NCI-H2227 (cell line): ENCODE measurements at regions not wholly inside any gene's neighbourhood (a gene's known extent, or its start where the extent isn't known, plus 50 kb on each side); places are given as distances from the start of the nearest gene placed in this dataset.
"Not testable (repeated sequence)": the region's sequence is repeated elsewhere in the genome, so short reads cannot be mapped to it uniquely, and the experiment has no call there.

Source experiments
- DNase-seq: peaks from one replicate; lab custom pipeline; 2025; ENCODE audit not compliant: unreplicated experiment; lab: John Stamatoyannopoulos, UW

DNA sequence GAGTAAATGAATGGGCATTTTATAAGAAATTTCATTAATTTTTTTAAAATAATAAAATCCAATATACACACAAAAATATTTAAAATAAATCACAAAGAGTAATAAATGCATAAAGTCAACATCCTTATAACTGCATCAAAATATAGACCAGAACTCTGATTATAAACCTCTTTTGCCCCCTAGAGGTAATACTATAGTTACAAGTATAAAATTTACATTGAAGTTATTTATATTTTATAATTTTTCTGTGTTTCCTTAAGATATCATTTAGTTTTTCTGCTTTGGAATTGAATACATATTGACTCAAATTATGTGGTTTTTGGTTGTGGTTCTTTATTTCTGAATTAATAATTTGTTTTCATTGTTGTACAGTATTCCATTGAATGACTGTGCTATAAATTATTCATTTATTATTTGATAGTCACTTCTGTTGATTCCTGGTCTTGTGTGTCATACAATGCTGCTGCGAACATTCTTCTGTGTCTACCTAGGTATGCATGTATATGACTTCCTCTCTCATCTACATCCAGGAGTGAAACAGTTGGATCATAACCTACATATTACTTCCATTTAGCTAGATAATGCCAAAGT lies 673.6 kb downstream of the IPMK start:
- DNase-seq, result no peak

DNA sequence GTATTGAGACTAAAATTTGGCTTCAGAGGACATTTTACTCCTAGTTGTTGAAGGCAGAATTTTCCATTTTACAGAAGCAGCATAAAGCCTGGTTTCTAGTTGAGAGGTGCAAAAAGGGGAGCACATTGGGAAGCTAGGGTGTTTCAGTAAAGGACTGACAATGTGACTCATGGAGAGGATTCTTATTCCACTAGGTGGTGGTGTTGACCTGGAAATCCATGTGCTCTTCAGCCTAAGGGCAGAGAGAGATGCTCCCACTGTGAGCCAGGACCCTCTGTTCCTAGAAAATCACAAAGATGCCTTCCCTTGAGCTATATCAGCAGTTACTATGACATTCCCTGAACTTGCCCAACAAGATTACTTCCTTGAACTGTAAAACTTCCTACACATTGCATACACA lies 687.8 kb downstream of the IPMK start:
- DNase-seq, result no peak

DNA sequence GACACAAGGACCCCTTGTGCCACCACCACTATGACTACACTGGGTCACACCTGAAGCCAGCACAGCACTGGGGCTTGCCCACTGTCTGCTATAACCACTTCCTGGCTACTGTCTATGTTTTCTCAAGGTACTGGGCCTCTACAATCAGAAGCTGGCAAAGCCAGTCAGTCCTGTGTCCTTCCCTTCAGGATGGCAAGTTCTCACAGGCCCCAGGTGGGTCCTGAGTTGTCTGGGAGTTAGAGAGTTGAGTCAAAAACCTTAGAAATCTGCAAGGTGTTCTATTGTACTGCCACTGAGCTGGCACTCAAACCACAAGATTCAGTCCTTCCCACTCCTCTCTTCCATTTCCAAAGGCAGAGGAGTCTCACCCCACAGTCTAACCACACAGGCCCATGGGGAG lies 705.5 kb downstream of the IPMK start:
- no peak for DNase-seq

DNA sequence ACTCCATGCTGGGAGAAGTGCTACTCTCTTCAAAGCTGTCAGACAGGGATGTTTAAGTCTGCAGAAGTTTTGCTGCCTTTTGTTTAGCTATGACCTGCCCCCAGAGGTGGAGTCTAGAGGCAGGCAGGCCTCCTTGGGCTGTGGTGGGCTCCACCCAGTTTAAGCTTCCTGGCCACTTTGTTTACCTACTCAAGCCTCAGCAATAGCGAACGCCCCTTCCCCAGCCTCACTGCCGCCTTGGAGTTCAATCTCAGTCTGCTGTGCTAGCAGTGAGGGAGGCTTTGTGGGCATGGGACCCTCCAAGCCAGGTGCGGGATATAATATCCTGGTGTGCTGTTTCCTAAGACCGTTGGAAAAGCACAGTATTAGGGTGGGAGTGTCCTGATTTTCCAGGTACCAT lies 715.9 kb downstream of the IPMK start:
- DNase-seq, result not testable (repeated sequence)

- DNase-seq, result no peak
Measured at GRCh38 chr10:57535306-57535705, 732.4 kb downstream of the IPMK start.

GRCh38 chr10:57513637-57514036 lies 754.1 kb downstream of the IPMK start:
- DNase-seq, result no peak

DNA sequence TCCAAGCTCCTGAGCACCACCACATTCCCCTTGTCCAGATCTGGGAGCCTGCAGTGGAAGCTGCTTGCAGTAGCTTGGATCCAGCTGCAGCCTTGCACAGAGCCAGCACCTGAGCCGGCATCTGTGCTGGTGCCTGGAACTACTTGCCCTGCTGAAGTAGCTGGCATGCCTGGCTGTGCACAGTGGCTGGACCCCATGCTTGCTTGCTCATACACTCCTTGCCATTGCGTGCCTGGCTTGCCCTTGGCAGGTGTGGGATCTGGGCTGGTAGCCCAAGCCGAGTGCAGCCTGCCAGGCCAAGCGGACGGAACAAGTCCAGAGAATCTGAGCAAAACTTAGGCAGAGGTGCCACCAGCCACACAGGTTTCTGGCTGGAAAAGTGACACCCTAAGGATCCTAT lies 759.9 kb downstream of the IPMK start:
- no peak for DNase-seq

GRCh38 chr10:57506414-57507094 lies 761.1 kb downstream of the IPMK start:
- no peak for DNase-seq

- no peak for DNase-seq
Measured at GRCh38 chr10:57494486-57494885, 773.2 kb downstream of the IPMK start.

- DNase-seq, result no peak
Measured at GRCh38 chr10:57482259-57482658, 785.4 kb downstream of the IPMK start.

DNA sequence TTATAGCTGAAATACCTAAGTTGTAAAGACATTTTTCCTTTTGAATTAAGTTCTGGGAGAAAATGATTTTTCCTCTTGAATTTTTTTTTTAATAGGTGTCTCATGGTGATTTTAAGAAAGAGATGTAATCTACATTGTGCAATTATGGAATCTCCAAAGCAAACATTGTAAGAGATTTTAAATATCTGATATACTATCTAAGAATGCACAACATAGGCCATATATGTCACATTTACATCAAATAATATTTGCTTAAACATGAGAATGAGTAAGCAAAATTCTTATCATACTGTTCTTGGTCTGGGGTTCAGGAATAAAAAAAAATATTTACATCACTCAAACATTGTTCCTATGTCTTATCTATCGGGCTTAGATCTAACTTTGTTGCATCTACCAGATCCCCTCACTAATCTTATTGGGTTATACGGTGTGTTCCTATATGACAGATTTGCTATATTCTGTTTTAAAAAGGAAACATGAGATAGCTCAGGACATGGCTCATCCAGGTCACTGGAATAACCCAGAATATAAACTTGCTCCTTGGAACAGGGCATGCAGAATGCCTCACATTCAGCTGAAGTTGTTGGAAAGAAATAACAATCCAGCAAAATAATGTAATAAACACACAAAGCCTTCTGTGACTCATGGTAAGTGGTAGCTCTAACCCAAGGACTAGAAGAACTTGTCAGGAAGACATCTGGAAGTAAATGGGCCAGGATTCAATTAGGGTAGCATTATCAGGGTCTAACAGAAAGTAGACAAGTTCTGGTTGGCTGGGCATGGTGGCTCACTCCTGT lies 794.7 kb downstream of the IPMK start:
- no peak for DNase-seq

- no peak for DNase-seq
Measured at GRCh38 chr10:57468894-57469432, 798.7 kb downstream of the IPMK start.

GRCh38 chr10:57465155-57465554 lies 802.5 kb downstream of the IPMK start:
- no peak for DNase-seq

DNA sequence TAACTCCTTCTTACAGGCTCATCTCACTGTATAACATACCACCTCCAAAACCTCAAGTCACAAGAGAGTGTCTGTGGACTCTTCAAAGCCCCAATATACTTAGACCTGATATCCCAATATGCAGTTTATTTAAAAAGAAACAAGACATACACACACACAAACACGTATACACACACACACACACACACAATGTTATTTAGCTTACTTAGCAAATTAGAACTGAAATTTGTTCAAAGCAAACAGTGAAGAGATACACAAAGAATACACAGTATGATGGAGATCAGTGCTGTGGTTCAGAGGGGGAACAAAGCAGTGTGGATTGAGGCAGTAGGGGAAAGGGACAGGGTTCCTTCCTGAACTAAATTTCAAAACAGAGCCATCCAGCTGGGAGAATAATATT lies 807.2 kb downstream of the IPMK start:
- DNase-seq, result no peak

DNA sequence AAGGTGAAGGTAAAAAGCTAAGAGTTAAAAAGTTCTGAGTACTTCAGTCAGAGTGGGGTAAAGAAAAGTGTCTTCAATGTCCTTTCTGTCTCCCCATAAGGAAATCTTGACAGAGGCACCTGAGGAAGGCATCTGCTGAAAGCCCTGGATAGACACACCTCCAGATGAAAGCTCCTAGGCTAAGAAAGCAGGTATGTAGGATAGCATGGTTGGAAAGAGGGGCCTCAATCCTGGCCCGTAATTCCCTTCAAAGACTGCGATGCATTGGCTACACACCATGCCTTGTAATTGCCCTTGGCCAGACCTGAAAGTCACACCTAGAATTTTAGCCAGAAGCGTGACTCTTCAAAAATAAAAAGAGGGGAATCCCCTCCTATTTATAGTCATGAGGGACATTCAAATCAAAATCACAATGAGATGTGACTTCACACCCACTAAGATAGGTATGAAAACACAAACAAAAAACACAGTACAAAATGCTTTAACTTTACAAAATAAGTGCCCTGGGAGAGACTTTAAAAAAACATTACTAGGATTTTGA lies 809.7 kb downstream of the IPMK start:
- no peak for DNase-seq

- no peak for DNase-seq
Measured at GRCh38 chr10:57430376-57430775, 837.3 kb downstream of the IPMK start.

DNA sequence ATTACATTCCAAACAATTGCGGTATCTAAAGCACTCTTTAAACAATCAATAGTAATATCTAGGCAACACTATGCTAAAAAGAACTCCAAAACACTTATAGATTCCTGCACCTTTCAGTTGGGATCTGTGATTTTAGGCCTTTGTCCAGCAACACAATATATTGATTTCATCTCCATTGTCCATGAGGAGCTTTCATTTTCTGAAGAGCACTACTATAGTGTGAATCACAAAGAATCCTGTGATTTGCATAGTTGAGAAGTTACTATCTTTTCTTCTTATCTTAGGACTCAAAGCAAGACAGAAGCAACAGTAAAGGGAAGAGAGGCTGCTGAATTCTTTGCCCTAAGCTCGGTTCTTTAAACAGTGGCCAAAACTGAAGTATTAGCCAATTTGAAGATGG lies 846.8 kb downstream of the IPMK start:
- DNase-seq, result no peak

DNA sequence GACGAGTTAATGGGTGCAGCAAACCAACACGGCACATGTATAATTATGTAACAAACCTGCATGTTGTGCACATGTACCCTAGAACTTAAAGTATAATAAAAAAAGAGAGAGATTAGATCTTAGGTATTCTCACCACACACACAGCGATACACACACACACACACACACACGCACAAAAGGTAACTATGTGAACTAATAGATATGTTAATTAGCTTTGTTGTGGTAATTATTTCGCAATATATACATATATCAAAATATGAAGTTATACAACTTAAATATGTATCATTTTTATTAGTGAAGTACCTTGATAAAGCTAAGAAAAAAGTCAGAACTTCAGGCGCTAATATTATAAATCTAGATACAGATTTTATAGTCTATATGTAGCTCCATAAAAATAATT lies 849.2 kb downstream of the IPMK start:
- DNase-seq, result no peak

DNA sequence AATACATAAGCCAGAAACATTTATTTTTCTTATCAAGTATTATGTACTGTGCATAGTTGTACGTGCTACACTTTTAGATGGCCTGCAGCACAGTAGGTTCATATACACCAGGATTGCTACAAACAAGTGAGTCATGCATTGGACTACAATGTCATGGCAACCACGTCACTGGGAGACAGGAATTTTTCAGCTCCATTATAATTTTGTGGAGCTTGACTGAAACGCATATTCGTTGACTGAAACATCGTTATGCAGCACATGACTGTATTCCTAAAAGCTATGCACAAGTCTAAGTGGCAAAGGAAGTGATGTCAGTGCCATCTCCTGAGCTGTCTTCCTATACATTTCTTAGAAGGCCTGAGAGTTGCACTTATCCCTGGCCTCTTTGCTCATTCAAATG lies 871.8 kb downstream of the IPMK start:
- no peak for DNase-seq

DNA sequence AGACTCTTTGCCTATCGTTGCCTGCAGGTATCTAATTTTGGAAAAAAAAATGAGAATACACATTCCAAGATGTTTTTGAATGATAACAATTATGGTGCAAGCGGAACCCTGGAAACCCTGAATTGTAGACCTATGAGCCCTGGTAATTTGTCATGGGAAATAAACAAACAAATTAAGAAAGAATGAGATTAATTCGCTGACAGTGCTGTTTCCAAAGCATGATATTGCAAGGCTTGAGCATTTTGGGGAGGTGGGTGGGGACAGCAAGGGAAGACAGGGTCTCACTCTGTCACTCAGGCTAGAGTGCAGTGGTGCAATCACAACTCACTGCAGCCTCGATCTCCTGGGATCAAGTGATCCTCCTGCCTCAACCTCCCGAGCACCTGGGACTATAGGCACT lies 900.3 kb downstream of the IPMK start:
- DNase-seq, result no peak

DNA sequence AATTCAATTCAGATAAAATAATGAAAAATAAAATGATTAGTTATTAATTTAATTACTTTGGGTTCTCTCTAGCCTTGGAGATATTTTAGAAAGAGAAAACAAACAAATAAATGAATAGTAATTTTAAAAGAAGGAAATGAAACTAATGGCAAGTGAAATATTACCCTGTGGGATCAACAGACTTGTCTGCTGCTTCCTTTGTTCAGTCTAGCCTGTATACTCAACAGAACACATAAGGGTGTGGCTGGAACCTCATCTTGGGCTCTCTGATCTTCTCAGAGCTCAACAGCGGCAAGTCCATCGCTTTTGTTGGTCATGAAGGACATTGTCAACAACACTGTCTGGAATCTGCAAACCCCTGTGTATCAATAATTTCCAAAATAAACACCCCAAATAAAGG lies 904.9 kb downstream of the IPMK start:
- DNase-seq, result no peak
